Endothelial cell of umbilical vein (primary cell): ENCODE measurements at regions not wholly inside any gene's neighbourhood (a gene's known extent, or its start where the extent isn't known, plus 50 kb on each side); places are given as distances from the start of the nearest gene placed in this dataset.
"Not testable (repeated sequence)": the region's sequence is repeated elsewhere in the genome, so short reads cannot be mapped to it uniquely, and the experiment has no call there.

ENCODE experiments used
- BruUV-seq: library from RNA; stranded (reverse); fragments of 400-500 nt; replicated peaks from 2 replicates; lab custom pipeline; 2021; lab: Mats Ljungman, UMichigan
- CTCF ChIA-PET: fragments of 300-600, 350-600 bp; sonication (Branson Sonifier 250); formaldehyde crosslinking; loops from one replicate; lab custom pipeline; 2021; ENCODE audit warnings: antibody characterized with exemption, inconsistent platforms; lab: Charles Lee
- POLR2A ChIA-PET: fragments of 300-600, 350-600 bp; sonication (Branson Sonifier 250); formaldehyde crosslinking; loops from one replicate; lab custom pipeline; 2021; ENCODE audit warnings: antibody characterized with exemption, inconsistent platforms; lab: Charles Lee
- DNase-seq: peaks from one replicate; pipeline ENCODE4 v3.0.0-alpha.2; 2011; ENCODE audit warnings: low read depth, low spot score
- FAIRE-seq: peaks from 2 replicates; lab custom pipeline; 2011; peaks lifted over from hg19 to GRCh38; lab: Jason Lieb, UNC
- H2AFZ ChIP-seq: 2 replicates; pipeline ENCODE4 v1.6.0; 2012; ENCODE audit warnings: low read depth, low read length, control low read depth, inconsistent platforms
- H3K27ac ChIP-seq: 2 replicates; pipeline ENCODE4 v1.5.1; 2011; ENCODE audit warnings: low read depth, mild to moderate bottlenecking, control low read depth, low read length, moderate library complexity; ENCODE audit not compliant: insufficient read depth
- H3K27me3 ChIP-seq, 2 experiments: 2 replicates each; pipeline versions ENCODE4 v1.6.0 to v1.6.1; 2011; ENCODE audit warnings: low read length in 2 of 2, mixed read lengths in 1 of 2; ENCODE audit not compliant: control insufficient read depth in 2 of 2, insufficient read depth in 2 of 2
- H3K36me3 ChIP-seq, 2 experiments: 2 replicates in 1 of 2; 3 replicates in 1 of 2; pipeline ENCODE4 v1.5.1; 2011; ENCODE audit warnings: low read length in 2 of 2, mild to moderate bottlenecking in 1 of 2, moderate library complexity in 1 of 2; ENCODE audit not compliant: control insufficient read depth in 2 of 2, insufficient read depth in 2 of 2; ENCODE audit errors: extremely low read depth in 1 of 2
- H3K4me1 ChIP-seq: 3 replicates; pipeline ENCODE4 v1.5.1; 2011; ENCODE audit warnings: mild to moderate bottlenecking, low read length; ENCODE audit not compliant: control insufficient read depth, insufficient read depth; ENCODE audit errors: extremely low read depth
- H3K4me2 ChIP-seq: 2 replicates; pipeline ENCODE4 v1.6.1; 2011; ENCODE audit warnings: low read length, control low read depth, mixed read lengths; ENCODE audit not compliant: insufficient read depth
- H3K4me3 ChIP-seq, 3 experiments: fragments of 200-600 bp in 1 of 3; sonication (generic), shearing (Covaris generic) in 1 of 3; replicated peaks in 1 of 3; 2 replicates each; pipeline ENCODE4 v1.5.1; 2011 to 2016; ENCODE audit warnings: control low read depth in 3 of 3, low read length in 3 of 3, mild to moderate bottlenecking in 2 of 3, inconsistent platforms in 1 of 3, low read depth in 1 of 3, moderate library complexity in 1 of 3; ENCODE audit not compliant: insufficient read depth in 1 of 3
- H3K79me2 ChIP-seq: 2 replicates; pipeline ENCODE4 v1.6.0; 2012; ENCODE audit warnings: low read length, inconsistent platforms; ENCODE audit not compliant: control insufficient read depth, insufficient read depth
- H3K9ac ChIP-seq: replicated peaks from 2 replicates; pipeline ENCODE3; 2011; ENCODE audit warnings: low read length, control low read depth; ENCODE audit not compliant: insufficient read depth; ENCODE audit errors: extremely low read depth
- H3K9me1 ChIP-seq: replicated peaks from 3 replicates; pipeline ENCODE4 v1.6.0; 2011; ENCODE audit warnings: mild to moderate bottlenecking, low read length; ENCODE audit not compliant: control insufficient read depth, insufficient read depth; ENCODE audit errors: extremely low read depth
- H3K9me3 ChIP-seq: replicated peaks from 2 replicates; pipeline ENCODE4 v1.5.1; 2012; ENCODE audit warnings: low read length, inconsistent platforms; ENCODE audit not compliant: control insufficient read depth, insufficient read depth
- H4K20me1 ChIP-seq: replicated peaks from 2 replicates; pipeline ENCODE3; 2011; ENCODE audit warnings: mild to moderate bottlenecking, low read length; ENCODE audit not compliant: control insufficient read depth, insufficient read depth; ENCODE audit errors: extremely low read depth
- dilution Hi-C: fragments of 300-500 bp; cut with MboI; formaldehyde crosslinking; loops from one replicate; pipeline ENCODE4 v1.15.0; 2019; ENCODE audit warnings: low sequenced_read_pairs; ENCODE audit not compliant: extremely low pct_ligation_motif_present
- intact Hi-C: fragments of 100-400 bp; cut with micrococcal nuclease; formaldehyde crosslinking; loops from one replicate; pipeline ENCODE4 v1.10.0; 2022

DNA sequence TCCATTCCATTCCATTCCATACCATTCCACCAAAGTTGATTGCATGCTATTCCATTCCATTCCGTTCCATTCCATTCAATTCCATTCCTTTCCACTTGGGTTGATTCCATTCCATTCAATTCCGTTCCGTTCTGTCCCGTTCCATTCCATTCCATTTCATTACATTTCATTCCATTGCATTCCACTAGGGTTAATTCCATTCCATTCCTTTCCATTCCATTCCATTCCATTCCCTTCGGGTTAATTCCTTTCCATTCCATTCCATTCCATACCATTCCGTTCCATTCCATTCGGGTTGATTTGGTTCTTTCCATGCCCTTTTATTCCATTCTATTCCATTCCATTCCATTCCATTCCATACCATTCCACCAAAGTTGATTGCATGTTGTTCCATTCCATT lies 131.9 kb downstream of the CWH43 start:
- H3K79me2 ChIP-seq, H3K27me3 ChIP-seq, CTCF ChIA-PET, H3K4me2 ChIP-seq, dilution Hi-C loops, H3K4me3 ChIP-seq, H3K9ac ChIP-seq, H3K36me3 ChIP-seq, FAIRE-seq, BruUV-seq, H3K4me1 ChIP-seq, H4K20me1 ChIP-seq, H3K27ac ChIP-seq, intact Hi-C loops, POLR2A ChIA-PET, H3K9me1 ChIP-seq, H2AFZ ChIP-seq: not testable (repeated sequence)
- peak; percentile 68 for DNase-seq
- H3K9me3 ChIP-seq, result peaks cover 38% of the 10 kb centered on the region

DNA sequence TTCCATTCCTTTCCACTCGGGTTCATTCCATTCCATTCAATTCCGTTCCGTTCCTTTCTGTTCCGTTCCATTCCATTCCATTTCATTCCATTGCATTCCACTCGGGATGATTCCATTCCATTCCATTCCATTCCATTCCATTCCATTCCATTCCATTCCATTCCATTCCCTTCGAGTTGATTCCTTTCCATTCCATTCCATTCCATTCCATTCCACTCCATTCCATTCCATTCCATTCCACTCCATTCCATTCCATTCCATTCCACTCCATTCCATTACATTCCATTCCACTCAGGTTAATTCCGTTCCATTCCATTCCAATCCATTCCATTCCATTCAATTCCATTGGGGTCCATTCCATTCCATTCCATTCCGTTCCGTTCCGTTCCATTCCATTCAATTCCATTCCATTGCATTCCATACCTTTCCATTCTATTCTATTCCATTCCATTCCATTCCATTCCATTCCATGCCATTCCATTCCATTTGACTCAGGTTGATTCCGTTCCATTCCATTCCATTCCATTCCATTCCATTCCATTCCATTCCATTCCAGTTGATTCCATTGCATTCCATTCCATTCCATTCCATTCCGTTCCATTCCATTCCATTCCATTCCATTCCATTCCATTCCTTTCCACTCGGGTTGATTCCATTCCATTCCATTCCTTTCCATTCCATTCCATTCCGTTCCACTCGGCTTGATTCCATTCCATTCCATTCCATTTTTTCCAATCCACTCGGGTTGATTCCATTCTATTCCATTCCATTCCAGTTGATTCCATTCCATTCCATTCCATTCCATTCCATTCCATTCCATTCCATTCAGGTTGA lies 132.5 kb downstream of the CWH43 start:
- H3K79me2 ChIP-seq, POLR2A ChIA-PET, FAIRE-seq, H3K4me3 ChIP-seq, BruUV-seq, H2AFZ ChIP-seq, H3K9me1 ChIP-seq, H3K36me3 ChIP-seq, dilution Hi-C loops, intact Hi-C loops, H4K20me1 ChIP-seq, H3K27me3 ChIP-seq, H3K9ac ChIP-seq, H3K4me2 ChIP-seq, H3K27ac ChIP-seq, H3K4me1 ChIP-seq, CTCF ChIA-PET: not testable (repeated sequence)
- DNase-seq, result peak; percentile 76
- H3K9me3 ChIP-seq, result peaks cover 38% of the 10 kb centered on the region

DNA sequence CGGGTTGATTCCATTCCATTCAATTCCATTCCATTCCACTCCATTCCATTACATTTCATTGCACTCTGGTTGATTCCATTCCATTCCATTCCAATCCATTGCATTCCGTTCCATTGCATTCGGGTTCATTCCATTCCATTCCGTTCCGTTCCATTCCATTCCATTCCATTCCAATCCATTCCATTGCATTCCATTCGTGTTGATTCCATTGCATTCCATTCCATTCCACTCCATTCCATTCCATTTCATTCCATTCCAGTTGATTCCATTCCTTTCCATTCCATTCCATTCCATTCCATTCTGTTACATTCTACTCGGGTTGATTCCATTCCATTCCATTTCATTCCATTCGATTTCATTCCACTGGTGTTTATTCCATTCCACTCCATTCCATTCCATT lies 133.3 kb downstream of the CWH43 start:
- H3K79me2 ChIP-seq, H3K27ac ChIP-seq, POLR2A ChIA-PET, BruUV-seq, H4K20me1 ChIP-seq, H3K4me3 ChIP-seq, intact Hi-C loops, H2AFZ ChIP-seq, H3K9me1 ChIP-seq, H3K4me1 ChIP-seq, dilution Hi-C loops, H3K4me2 ChIP-seq, CTCF ChIA-PET, H3K9ac ChIP-seq, H3K27me3 ChIP-seq, H3K36me3 ChIP-seq, FAIRE-seq: not testable (repeated sequence)
- peak; percentile 65 for DNase-seq
- peaks cover 38% of the 10 kb centered on the region for H3K9me3 ChIP-seq

DNA sequence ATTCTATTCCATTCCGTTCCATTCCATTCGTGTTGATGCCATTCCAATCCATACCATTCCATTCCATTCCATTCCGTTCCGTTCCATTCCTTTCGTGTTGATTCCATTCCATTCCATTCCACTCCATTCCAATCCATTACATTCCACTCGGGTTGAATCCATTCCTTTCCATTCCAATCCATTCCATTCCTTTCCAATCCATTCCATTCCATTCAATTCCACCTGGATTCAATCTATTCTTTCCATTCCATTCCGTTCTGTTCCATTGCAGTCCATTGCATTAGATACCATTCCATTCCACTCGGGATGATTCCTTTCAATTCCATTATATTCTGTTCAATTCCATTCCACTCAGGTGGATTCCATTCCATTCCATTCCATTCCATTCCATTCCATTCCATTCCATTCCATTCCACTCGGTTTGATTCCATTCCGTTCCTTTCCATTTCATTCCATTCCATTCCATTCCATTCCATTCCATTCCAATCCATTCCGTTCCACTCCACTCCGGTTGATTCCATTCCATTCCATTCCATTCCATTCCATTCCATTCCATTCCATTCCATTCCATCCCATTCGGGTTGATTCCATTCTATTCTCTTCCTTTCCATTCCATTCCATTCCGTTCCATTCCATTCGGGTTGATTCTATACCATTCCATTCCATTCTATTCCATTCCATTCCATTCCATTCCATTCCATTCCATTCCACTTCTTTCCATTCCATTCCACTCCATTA lies 134.1 kb downstream of the CWH43 start:
- H3K27ac ChIP-seq, H4K20me1 ChIP-seq, H3K9me1 ChIP-seq, dilution Hi-C loops, H3K4me2 ChIP-seq, H3K79me2 ChIP-seq, BruUV-seq, H3K4me3 ChIP-seq, H3K27me3 ChIP-seq, CTCF ChIA-PET, H2AFZ ChIP-seq, H3K36me3 ChIP-seq, intact Hi-C loops, H3K9ac ChIP-seq, FAIRE-seq, POLR2A ChIA-PET, H3K4me1 ChIP-seq: not testable (repeated sequence)
- DNase-seq, result peak; percentile 72
- H3K9me3 ChIP-seq, result peaks cover 36% of the 10 kb centered on the region
